ENCODE measurements at regions not wholly inside any gene's neighbourhood (a gene's known extent, or its start where the extent isn't known, plus 50 kb on each side); places are given as distances from the start of the nearest gene placed in this dataset.

GRCh38 chr5:89211836-89212235 lies 328.9 kb upstream of the MEF2C start:
- DNase-seq: peak; percentile 76
- peak overlapping the region; percentile 45; the same call in 1 of the 2 replicates for H2AFZ ChIP-seq (ENCODE audit: low read length)
- no TSS peak for BruUV-seq (replicated peaks)
- H3K4me2 ChIP-seq (ENCODE audit: low read length): peak overlapping the region; percentile 42
- no peaks in the 10 kb centered on the region for H3F3A ChIP-seq (ENCODE audit: low read length, unreplicated experiment)
- H4K20me1 ChIP-seq (ENCODE audit: low read length): no peaks in the 10 kb centered on the region
- TF ChIP-seq CTCF (conservative IDR thresholded peaks at IDR 0.05; ENCODE audit: low read depth, low read length) (no peak), EZH2phosphoT487 (IDR thresholded peaks at IDR 0.05; ENCODE audit: borderline replicate concordance, low read length) (no peak), EZH2 (IDR thresholded peaks at IDR 0.05; ENCODE audit: low read length, unreplicated experiment) (no peak)
- ChIA-PET POLR2A (ENCODE audit: unreplicated experiment) (no interaction called here), CTCF (no interaction called here)
- no peak overlapping the region for H3K4me3 ChIP-seq (ENCODE audit: low read length)
- peak; percentile 57 for ATAC-seq
- no peak overlapping the region for H3K9ac ChIP-seq (ENCODE audit: low read length)
- no peaks in the 10 kb centered on the region for H3K79me2 ChIP-seq (ENCODE audit: low read length)
- H3K9me2 ChIP-seq (replicated peaks; ENCODE audit: low read length): no peaks in the 10 kb centered on the region
- peaks cover 13% of the 10 kb centered on the region for H3K4me1 ChIP-seq (ENCODE audit: insufficient read depth, low read length)
- no peaks in the 10 kb centered on the region for H3K36me3 ChIP-seq (ENCODE audit: low read depth, low read length)
- H3K27ac ChIP-seq (ENCODE audit: low read length): peak overlapping the region; percentile 26
- H3K9me3 ChIP-seq (ENCODE audit: low read length): no peaks in the 10 kb centered on the region
- no peaks in the 10 kb centered on the region for H3K27me3 ChIP-seq (ENCODE audit: low read length)
- intact Hi-C loops (cut with micrococcal nuclease): no loop called here

DNA sequence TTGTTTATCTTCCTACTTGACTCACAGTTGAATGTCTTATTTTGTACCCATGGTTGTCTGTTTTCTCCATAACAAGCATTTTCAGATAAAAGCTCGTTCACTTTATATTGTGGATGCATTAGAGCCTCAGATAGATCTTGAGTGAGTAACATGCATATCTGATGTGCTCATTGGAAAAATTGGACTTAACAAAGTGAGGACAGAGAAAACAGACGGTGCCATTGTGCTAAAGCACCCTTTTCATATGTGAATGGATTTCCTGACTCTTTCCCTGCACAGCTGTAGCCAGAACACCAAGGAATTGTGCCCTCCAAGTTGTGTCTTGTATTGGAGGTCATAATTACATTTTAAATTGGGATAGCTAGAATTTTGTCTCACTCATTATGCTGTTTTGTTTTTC lies 325.8 kb upstream of the MEF2C start:
- Histone ChIP-seq H2AFZ (ENCODE audit: low read length) (no peak overlapping the region), H3K9me3 (ENCODE audit: low read length) (no peaks in the 10 kb centered on the region), H3K27ac (ENCODE audit: low read length) (no peak overlapping the region), H3F3A (ENCODE audit: low read length, unreplicated experiment) (no peaks in the 10 kb centered on the region), H4K20me1 (ENCODE audit: low read length) (no peaks in the 10 kb centered on the region), H3K4me1 (ENCODE audit: insufficient read depth, low read length) (peaks cover 13% of the 10 kb centered on the region), H3K79me2 (ENCODE audit: low read length) (no peaks in the 10 kb centered on the region), H3K9me2 (replicated peaks; ENCODE audit: low read length) (no peaks in the 10 kb centered on the region), H3K9ac (ENCODE audit: low read length) (no peak overlapping the region), H3K4me3 (ENCODE audit: low read length) (no peak overlapping the region), H3K4me2 (ENCODE audit: low read length) (no peak overlapping the region), H3K36me3 (ENCODE audit: low read depth, low read length) (no peaks in the 10 kb centered on the region), H3K27me3 (ENCODE audit: low read length) (no peaks in the 10 kb centered on the region)
- CTCF ChIA-PET: no interaction called here
- intact Hi-C loops (cut with micrococcal nuclease): no loop called here
- ATAC-seq (no peak), DNase-seq (no peak)
- no TSS peak for BruUV-seq (replicated peaks)
- POLR2A ChIA-PET (ENCODE audit: unreplicated experiment): no interaction called here
- TF ChIP-seq CTCF (conservative IDR thresholded peaks at IDR 0.05; ENCODE audit: low read depth, low read length): no peak
- no peak for TF ChIP-seq EZH2 (IDR thresholded peaks at IDR 0.05; ENCODE audit: low read length, unreplicated experiment)
- TF ChIP-seq EZH2phosphoT487 (IDR thresholded peaks at IDR 0.05; ENCODE audit: borderline replicate concordance, low read length): no peak

DNA sequence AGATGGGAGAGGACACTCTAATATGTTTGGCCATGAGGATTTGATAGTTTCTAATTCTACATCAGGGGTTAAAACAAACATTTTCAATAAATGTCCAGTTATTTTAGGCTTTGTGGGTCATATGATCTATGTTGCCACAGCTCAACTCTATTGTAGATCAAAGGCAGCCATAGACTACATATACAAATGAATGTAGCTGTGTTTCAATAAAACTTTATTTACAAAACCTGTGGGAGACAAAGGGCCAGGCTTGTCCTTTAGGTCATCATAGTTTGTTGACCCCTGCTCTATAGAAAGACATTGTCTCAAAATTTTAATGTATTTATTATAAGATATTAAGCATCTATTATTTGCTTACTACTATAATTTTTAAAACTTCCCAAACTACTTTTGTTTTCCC lies 325.4 kb upstream of the MEF2C start:
- H3K9me2 ChIP-seq (replicated peaks; ENCODE audit: low read length): no peaks in the 10 kb centered on the region
- ChIA-PET CTCF (no interaction called here), POLR2A (ENCODE audit: unreplicated experiment) (no interaction called here)
- DNase-seq (no peak), ATAC-seq (no peak)
- no peak overlapping the region for H3K9ac ChIP-seq (ENCODE audit: low read length)
- no peaks in the 10 kb centered on the region for H3K36me3 ChIP-seq (ENCODE audit: low read depth, low read length)
- no peaks in the 10 kb centered on the region for H3K9me3 ChIP-seq (ENCODE audit: low read length)
- no peaks in the 10 kb centered on the region for H3F3A ChIP-seq (ENCODE audit: low read length, unreplicated experiment)
- intact Hi-C loops (cut with micrococcal nuclease): no loop called here
- no peaks in the 10 kb centered on the region for H3K27me3 ChIP-seq (ENCODE audit: low read length)
- TF ChIP-seq EZH2phosphoT487 (IDR thresholded peaks at IDR 0.05; ENCODE audit: borderline replicate concordance, low read length) (no peak), EZH2 (IDR thresholded peaks at IDR 0.05; ENCODE audit: low read length, unreplicated experiment) (no peak), CTCF (conservative IDR thresholded peaks at IDR 0.05; ENCODE audit: low read depth, low read length) (no peak)
- peaks cover 13% of the 10 kb centered on the region for H3K4me1 ChIP-seq (ENCODE audit: insufficient read depth, low read length)
- H3K4me2 ChIP-seq (ENCODE audit: low read length): no peak overlapping the region
- no peak overlapping the region for H2AFZ ChIP-seq (ENCODE audit: low read length)
- no peaks in the 10 kb centered on the region for H3K79me2 ChIP-seq (ENCODE audit: low read length)
- H4K20me1 ChIP-seq (ENCODE audit: low read length): no peaks in the 10 kb centered on the region
- no peak overlapping the region for H3K27ac ChIP-seq (ENCODE audit: low read length)
- H3K4me3 ChIP-seq (ENCODE audit: low read length): no peak overlapping the region
- BruUV-seq (replicated peaks): no TSS peak

Measured in PC-3 (cell line).